PC-3 (cell line): ENCODE measurements at regions not wholly inside any gene's neighbourhood (a gene's known extent, or its start where the extent isn't known, plus 50 kb on each side); places are given as distances from the start of the nearest gene placed in this dataset.

Experiments
- ATAC-seq: fragments of 200-7000 bp; cut with Tn5 transposase; 2 replicates; pipeline ENCODE4 v1.9.1; 2020; ENCODE audit warnings: mild to moderate bottlenecking, moderate library complexity
- BruUV-seq: library from RNA; stranded (reverse); fragments of 400-500 nt; replicated peaks from 2 replicates; lab custom pipeline; 2021; lab: Mats Ljungman, UMichigan
- CTCF ChIA-PET: fragments of 300-600 bp; sonication (Branson Sonifier 250); formaldehyde crosslinking; loops from one replicate; lab custom pipeline; 2022; ENCODE audit warnings: antibody characterized with exemption; lab: Charles Lee
- POLR2A ChIA-PET: fragments of 300-600 bp; sonication (Branson Sonifier 250); formaldehyde crosslinking; loops from one replicate; lab custom pipeline; 2022; ENCODE audit warnings: antibody characterized with exemption; ENCODE audit not compliant: unreplicated experiment; lab: Charles Lee
- DNase-seq: peaks from one replicate; pipeline ENCODE4 v3.0.0-alpha.2; 2015
- H2AFZ ChIP-seq: fragments of 300-600 bp; sonication (generic); 2 replicates; pipeline ENCODE4 v1.6.0; 2016; ENCODE audit warnings: antibody characterized with exemption, low read length
- H3F3A ChIP-seq: fragments of 300-600 bp; sonication (generic); one replicate; pipeline ENCODE4 v1.6.0; 2017; ENCODE audit warnings: antibody characterized with exemption, low read length, control low read depth, mild to moderate bottlenecking; ENCODE audit not compliant: unreplicated experiment
- H3K27ac ChIP-seq: fragments of 300-600 bp; sonication (generic); 2 replicates; pipeline ENCODE4 v1.5.1; 2016; ENCODE audit warnings: mild to moderate bottlenecking, low read length
- H3K27me3 ChIP-seq: fragments of 300-600 bp; sonication (generic); 2 replicates; pipeline ENCODE4 v1.6.1; 2016; ENCODE audit warnings: low read length, mixed read lengths
- H3K36me3 ChIP-seq: fragments of 300-600 bp; sonication (generic); 2 replicates; pipeline ENCODE4 v1.6.1; 2016; ENCODE audit warnings: low read depth, mixed run types, low read length, mixed read lengths
- H3K4me1 ChIP-seq: fragments of 300-600 bp; sonication (generic); 2 replicates; pipeline ENCODE4 v1.5.1; 2016; ENCODE audit warnings: low read length; ENCODE audit not compliant: insufficient read depth
- H3K4me2 ChIP-seq: fragments of 300-600 bp; sonication (generic); 2 replicates; pipeline ENCODE4 v1.6.0; 2016; ENCODE audit warnings: low read length
- H3K4me3 ChIP-seq: fragments of 300-600 bp; sonication (generic); 2 replicates; pipeline ENCODE4 v1.5.1; 2016; ENCODE audit warnings: mild to moderate bottlenecking, low read length, mixed read lengths
- H3K79me2 ChIP-seq: fragments of 300-600 bp; sonication (generic); 2 replicates; pipeline ENCODE4 v1.6.1; 2017; ENCODE audit warnings: low read length, mixed read lengths
- H3K9ac ChIP-seq: fragments of 300-600 bp; sonication (generic); 2 replicates; pipeline ENCODE4 v1.6.0; 2016; ENCODE audit warnings: mild to moderate bottlenecking, low read length
- H3K9me2 ChIP-seq: fragments of 300-600 bp; sonication (generic); replicated peaks from 2 replicates; pipeline ENCODE4 v1.6.1; 2016; ENCODE audit warnings: mixed run types, low read length, mixed read lengths
- H3K9me3 ChIP-seq: fragments of 300-600 bp; sonication (generic); 2 replicates; pipeline ENCODE4 v1.6.1; 2016; ENCODE audit warnings: low read length, mixed read lengths
- H4K20me1 ChIP-seq: fragments of 300-600 bp; sonication (generic); 2 replicates; pipeline ENCODE4 v1.6.1; 2016; ENCODE audit warnings: low read length, mixed read lengths
- CTCF ChIP-seq: fragments of 300-600 bp; sonication (generic); conservative IDR thresholded peaks from 2 replicates; pipeline ENCODE4 v1.5.1; 2017; ENCODE audit warnings: antibody characterized with exemption, low read depth, mild to moderate bottlenecking, low read length
- EZH2 ChIP-seq: fragments of 300-600 bp; sonication (generic); IDR thresholded peaks from one replicate; pipeline ENCODE4 v1.6.1; 2017; ENCODE audit warnings: antibody characterized with exemption, mild to moderate bottlenecking, low read length; ENCODE audit not compliant: unreplicated experiment
- EZH2phosphoT487 ChIP-seq: fragments of 300-600 bp; sonication (generic); IDR thresholded peaks from 2 replicates; pipeline ENCODE4 v1.6.1; 2018; ENCODE audit warnings: mild to moderate bottlenecking, antibody characterized with exemption, low read length, borderline replicate concordance
- intact Hi-C: fragments of 100-400 bp; cut with micrococcal nuclease; formaldehyde crosslinking; loops from 2 replicates; pipeline ENCODE4 v1.9.0; 2023

- no peaks in the 10 kb centered on the region for H3K9me3 ChIP-seq
- H3K9me2 ChIP-seq: no peaks in the 10 kb centered on the region
- CTCF ChIA-PET: no interaction called here
- H3K4me2 ChIP-seq: no peak overlapping the region
- no peaks in the 10 kb centered on the region for H3K4me1 ChIP-seq
- H4K20me1 ChIP-seq: no peaks in the 10 kb centered on the region
- TF ChIP-seq CTCF (no peak), EZH2 (no peak), EZH2phosphoT487 (no peak)
- peak; percentile 41 for DNase-seq
- no peak overlapping the region for H3K4me3 ChIP-seq
- no peak overlapping the region for H2AFZ ChIP-seq
- intact Hi-C loops: no loop called here
- H3K27me3 ChIP-seq: no peaks in the 10 kb centered on the region
- H3K79me2 ChIP-seq: no peaks in the 10 kb centered on the region
- no peaks in the 10 kb centered on the region for H3K36me3 ChIP-seq
- H3F3A ChIP-seq: no peaks in the 10 kb centered on the region
- POLR2A ChIA-PET: no interaction called here
- ATAC-seq: peak; percentile 43
- no peak overlapping the region for H3K27ac ChIP-seq
- H3K9ac ChIP-seq: no peak overlapping the region
- no TSS peak for BruUV-seq
These were observed 51.2 kb upstream of the ABCC4 start for GRCh38 chr13:95352486-95352885.

- no peaks in the 10 kb centered on the region for H3K36me3 ChIP-seq
- no TSS peak for BruUV-seq
- no peaks in the 10 kb centered on the region for H3K9me2 ChIP-seq
- no peak for DNase-seq
- no peak for ATAC-seq
- ChIA-PET POLR2A (interaction anchor here (0.6 kb wide), 1 partner anchor 148 kb away, joined by 6 read pairs; no protein-coding TSS in a partner anchor), CTCF (no interaction called here)
- H3K9me3 ChIP-seq: no peaks in the 10 kb centered on the region
- H2AFZ ChIP-seq: no peak overlapping the region
- no peaks in the 10 kb centered on the region for H3F3A ChIP-seq
- no peaks in the 10 kb centered on the region for H4K20me1 ChIP-seq
- no peaks in the 10 kb centered on the region for H3K27me3 ChIP-seq
- no peak overlapping the region for H3K27ac ChIP-seq
- H3K4me2 ChIP-seq: no peak overlapping the region
- no peak overlapping the region for H3K9ac ChIP-seq
- TF ChIP-seq EZH2: no peak
- no peak for TF ChIP-seq CTCF
- no peak for TF ChIP-seq EZH2phosphoT487
- intact Hi-C loops: no loop called here
- no peaks in the 10 kb centered on the region for H3K4me1 ChIP-seq
- H3K4me3 ChIP-seq: no peak overlapping the region
- no peaks in the 10 kb centered on the region for H3K79me2 ChIP-seq
These were observed 52.9 kb upstream of the ABCC4 start for GRCh38 chr13:95354156-95354555.

- TF ChIP-seq CTCF (no peak), EZH2phosphoT487 (no peak), EZH2 (no peak)
- DNase-seq: no peak
- Histone ChIP-seq H3K4me1 (no peaks in the 10 kb centered on the region), H3K27me3 (no peaks in the 10 kb centered on the region), H3K4me3 (no peak overlapping the region), H3K36me3 (no peaks in the 10 kb centered on the region), H3K79me2 (no peaks in the 10 kb centered on the region), H3K9me3 (no peaks in the 10 kb centered on the region), H3K4me2 (no peak overlapping the region), H3K9me2 (no peaks in the 10 kb centered on the region), H4K20me1 (no peaks in the 10 kb centered on the region), H3F3A (no peaks in the 10 kb centered on the region), H3K27ac (no peak overlapping the region), H3K9ac (no peak overlapping the region), H2AFZ (no peak overlapping the region)
- intact Hi-C loops: no loop called here
- ATAC-seq: no peak
- CTCF ChIA-PET: no interaction called here
- no TSS peak for BruUV-seq
- POLR2A ChIA-PET: interaction anchor here (0.6 kb wide), 1 partner anchor 147 kb away, joined by 6 read pairs; no protein-coding TSS in a partner anchor
These were observed 53.6 kb upstream of the ABCC4 start for GRCh38 chr13:95354680-95355487.
